ACHN (cell line): ENCODE measurements at regions not wholly inside any gene's neighbourhood (a gene's known extent, or its start where the extent isn't known, plus 50 kb on each side); places are given as distances from the start of the nearest gene placed in this dataset.
"Not testable (repeated sequence)": the region's sequence is repeated elsewhere in the genome, so short reads cannot be mapped to it uniquely, and the experiment has no call there.

Experiments
- DNase-seq: peaks from one replicate; pipeline ENCODE4 v3.0.0-alpha.2; 2015
- in situ Hi-C: cut with HindIII; loops from 2 replicates; pipeline ENCODE4 v1.10.0; 2017; ENCODE audit warnings: low sequenced_read_pairs, low pct_ligation_motif_present, low pct_unique_long_range_greater_than_20kb

DNA sequence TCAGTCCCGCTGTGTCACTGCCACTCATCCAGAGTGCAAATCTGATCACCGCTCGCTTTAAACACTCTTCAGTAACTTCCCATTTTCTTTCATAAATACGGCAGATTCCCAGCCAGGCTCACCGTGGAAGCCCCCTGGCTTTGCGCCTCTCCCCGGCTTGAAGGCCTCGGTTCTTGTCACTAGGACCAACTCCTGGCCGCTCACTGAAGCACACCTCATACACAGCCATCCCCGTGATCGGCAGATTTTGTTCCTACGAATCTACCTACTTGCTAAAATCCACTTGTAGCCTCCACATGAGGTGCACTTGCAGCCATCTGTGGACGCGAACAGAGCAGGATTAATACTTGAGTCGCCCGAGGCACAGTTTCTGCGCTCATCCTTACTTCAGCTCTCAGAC, 462.4 kb upstream of the MYT1L start:
- in situ Hi-C loops = no loop called here
- DNase-seq = no peak

- in situ Hi-C loops = no loop called here
These were observed 460.5 kb upstream of the MYT1L start for GRCh38 chr2:2791606-2792005.

DNA sequence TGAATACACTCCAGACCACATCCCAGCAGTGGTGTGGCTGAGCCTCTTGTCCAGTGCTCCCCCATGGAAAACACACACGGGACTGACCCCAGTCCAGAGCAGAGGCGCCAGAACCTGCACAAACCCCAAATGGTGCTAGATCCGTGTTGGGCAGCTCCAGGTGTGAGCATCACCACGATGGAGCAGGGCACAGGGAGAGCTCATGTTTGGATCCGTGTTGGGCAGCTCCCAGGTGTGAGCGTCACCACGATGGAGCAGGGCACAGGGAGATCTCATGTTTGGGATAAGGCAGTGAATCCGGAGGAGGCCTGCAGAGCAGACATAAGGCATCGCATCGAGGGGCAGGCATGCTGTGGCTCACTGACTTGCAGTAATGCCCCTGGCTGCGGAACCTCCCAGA, 460.0 kb upstream of the MYT1L start:
- in situ Hi-C loops = no loop called here
- no peak for DNase-seq

More at GRCh38 chr2:2791606-2792005, 460.5 kb upstream of the MYT1L start:
- DNase-seq = no peak

DNA sequence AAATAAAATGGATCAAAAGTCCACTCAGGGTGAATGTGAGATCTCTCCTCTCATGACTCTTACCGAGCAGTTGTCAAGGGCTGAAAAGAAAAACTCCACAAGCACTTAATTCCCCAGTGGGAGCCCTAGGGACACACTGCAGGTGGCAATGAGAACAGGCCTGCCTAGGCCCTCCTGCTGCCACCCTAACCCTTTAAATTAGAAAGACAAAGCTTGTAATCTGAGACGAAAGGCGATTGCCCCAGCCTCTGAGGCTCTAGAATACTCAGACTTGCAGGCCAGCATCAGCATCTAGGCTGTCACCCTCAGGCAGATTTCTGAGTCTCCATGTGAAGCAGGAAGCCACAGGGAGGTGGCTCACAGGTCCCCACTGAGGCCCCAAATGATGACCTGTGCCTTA, 457.0 kb upstream of the MYT1L start:
- DNase-seq = no peak
- in situ Hi-C loops = no loop called here

DNA sequence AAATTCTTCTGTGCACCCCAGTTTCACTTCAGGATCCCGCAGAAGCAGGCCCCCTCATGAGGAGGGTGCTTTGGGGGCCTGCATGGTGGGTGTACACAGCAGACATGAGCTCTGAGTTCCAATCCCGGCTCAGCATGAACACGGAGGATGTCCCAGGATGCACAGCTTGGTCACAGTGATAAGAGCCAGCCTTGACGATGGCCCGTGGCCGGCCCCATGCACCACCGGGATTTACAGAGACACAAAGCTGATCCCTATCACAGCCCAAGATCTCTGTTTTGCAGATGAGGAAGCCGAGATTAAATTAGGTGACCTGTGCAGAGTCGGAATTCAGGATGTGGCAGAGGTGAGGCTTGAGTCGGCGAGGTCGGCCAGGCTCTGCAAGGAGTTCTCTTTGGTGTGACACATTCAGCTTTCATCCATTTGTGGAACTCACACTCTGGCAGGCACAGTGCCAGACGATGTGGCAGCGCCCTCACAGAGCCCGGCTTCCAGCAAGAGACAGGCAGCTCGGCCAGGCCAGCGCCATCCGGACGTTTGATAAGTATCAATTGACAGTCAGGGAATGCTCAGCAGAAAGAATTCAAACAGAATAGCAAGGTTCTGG, 456.3 kb upstream of the MYT1L start:
- no peak for DNase-seq
- in situ Hi-C loops = no loop called here

- no peak for DNase-seq
- in situ Hi-C loops = no loop called here
These were observed 450.9 kb upstream of the MYT1L start for GRCh38 chr2:2782007-2782406.

DNA sequence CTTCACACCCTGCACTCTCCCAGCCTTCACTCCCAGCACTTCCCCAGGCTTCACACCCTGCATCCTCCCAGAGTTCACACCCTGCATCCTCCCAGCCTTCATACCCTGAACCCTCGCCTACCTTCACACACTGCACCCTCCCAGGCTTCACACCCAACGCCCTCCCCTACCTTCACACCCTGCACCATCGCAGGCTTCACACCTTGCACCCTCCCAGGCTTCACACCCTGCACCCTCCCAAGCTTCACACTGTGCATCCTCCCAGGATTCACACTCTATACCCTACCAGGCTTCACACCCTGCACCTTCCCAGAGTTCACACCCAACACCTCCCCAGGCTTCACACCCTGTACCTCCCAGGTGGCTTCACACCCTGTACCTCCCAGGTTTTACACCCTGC, 448.7 kb upstream of the MYT1L start:
- in situ Hi-C loops = no loop called here
- no peak for DNase-seq

DNA sequence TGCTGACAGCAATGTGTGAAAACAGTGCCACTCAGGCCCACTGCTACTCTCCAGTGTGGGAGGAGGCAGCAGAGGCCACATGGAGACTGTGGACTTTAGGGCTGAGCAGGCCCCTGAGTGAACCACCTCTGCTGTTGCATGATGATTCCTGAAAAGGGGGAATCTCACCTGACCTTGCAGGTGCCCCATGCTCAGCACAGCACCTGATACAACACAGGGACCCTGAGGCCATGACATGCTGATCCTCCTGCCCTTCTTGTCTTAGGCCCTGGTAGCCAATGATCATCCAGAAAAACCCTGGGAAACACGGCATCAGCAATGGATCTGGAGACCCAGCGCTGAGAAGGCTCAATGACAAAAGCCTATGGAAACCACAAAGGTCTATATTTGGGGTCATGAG, 446.8 kb upstream of the MYT1L start:
- in situ Hi-C loops = no loop called here
- no peak for DNase-seq

GRCh38 chr2:2777213-2777612, 446.1 kb upstream of the MYT1L start:
- in situ Hi-C loops = no loop called here
- no peak for DNase-seq

DNA sequence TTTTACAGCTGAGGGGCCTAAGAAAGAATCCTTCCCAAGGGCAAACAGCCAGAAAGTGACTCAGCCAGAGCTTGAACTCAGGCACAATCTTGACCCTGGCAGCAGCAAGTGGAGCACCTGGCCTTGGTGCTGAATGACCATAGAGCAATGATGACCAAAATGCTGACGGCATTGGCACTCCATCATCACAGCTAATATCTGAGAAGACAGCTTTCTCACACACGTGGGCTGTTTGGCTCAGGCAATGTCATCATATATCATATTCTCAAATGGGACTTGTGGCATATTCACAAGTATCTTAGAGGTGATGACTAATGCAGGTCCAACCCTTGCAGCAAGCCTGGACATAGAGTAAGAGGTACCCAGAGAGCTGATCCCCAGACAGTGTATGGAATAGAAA, 443.9 kb upstream of the MYT1L start:
- DNase-seq = no peak
- in situ Hi-C loops = no loop called here

DNA sequence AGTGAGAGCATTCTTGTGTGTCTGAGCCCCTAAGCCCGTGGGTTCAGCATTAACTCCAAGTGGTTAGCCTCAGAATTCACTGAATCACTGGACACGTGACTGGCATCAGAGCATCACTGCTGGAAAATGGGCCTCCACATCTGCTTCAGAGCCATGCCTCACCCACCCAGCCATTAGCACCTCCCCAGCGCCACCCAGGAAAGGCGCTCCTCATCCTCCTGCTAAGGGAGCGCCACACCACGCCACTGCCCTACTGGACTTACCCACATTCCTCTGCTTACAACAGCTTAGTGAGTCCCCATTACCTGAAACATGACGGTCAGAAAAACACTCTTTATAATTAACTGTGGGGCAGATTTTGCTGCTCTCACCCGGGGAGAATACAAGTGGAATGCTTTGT, 442.6 kb upstream of the MYT1L start:
- no peak for DNase-seq
- in situ Hi-C loops = no loop called here

GRCh38 chr2:2773080-2773479, 442.0 kb upstream of the MYT1L start:
- in situ Hi-C loops, DNase-seq: not testable (repeated sequence)

GRCh38 chr2:2771721-2772411, 440.8 kb upstream of the MYT1L start:
- in situ Hi-C loops = no loop called here

DNA sequence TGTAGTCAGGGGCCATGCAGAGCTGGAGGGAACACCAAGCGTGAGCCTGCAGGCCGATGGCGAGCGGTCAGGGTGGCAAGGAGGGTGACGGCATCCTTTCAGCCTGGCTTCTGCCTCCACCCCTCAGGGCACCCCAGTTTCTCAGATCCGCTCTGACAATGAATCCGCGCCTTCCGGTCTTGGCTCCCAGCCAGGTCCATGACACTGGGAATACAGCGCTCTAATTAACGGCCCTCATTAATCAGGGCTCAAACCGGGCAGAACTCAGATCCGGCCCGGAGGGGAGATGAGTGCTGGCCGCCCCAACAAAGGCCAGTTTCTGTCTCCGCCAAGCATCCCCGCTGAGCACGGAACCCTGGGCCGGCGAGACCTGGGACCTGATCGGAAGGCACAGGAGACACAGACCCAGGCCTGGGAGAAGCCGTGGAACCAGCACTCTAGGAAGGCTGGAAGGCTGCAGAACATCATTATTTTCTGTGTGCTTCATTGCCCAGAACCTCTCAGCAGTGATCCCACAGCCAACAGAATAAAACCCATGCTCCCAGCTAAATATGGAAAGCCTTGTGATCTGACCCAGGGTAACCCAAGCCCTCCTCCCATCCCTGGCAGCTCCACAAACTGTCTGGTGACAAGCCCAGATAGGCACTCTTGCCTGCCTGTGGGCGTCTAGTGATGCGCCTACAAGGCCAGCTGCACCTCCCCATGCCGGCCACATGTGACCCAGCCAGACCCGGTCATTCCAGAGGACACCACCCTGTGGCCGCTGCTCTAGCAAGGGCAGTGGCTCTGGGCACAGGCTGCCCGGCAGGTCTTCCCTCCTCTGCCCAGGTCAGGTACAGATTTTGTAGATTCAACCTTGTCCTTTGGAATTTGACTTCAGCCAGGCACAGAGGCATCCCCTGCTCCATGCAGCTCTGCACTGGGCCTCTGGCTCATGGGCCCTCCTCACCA, 438.7 kb upstream of the MYT1L start:
- no peak for DNase-seq
- in situ Hi-C loops = no loop called here

More at GRCh38 chr2:2771721-2772411, 440.8 kb upstream of the MYT1L start:
- DNase-seq = no peak

- DNase-seq = no peak
- in situ Hi-C loops = no loop called here
These were observed 437.4 kb upstream of the MYT1L start for GRCh38 chr2:2768476-2768875.

DNA sequence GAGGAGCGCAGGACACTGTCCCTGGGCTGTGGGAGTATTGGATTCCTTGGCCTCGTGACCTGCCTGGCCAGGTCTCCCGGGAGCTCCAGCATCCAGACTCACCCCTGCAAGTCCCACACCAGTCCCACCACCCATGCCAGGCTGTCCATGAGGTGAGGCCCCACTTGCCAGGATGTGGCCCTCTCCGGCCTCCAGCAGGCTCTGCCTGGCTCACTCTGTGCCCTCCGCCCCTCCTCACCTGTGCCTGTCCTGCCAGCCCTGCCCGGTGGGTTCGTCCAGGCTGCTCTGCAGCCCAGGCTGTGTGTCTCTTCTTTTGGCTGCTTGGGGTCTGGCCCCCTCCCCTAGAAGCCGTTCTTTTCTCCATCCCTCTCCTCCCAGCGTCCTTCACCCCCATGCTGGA, 436.8 kb upstream of the MYT1L start:
- DNase-seq = no peak
- in situ Hi-C loops = no loop called here

DNA sequence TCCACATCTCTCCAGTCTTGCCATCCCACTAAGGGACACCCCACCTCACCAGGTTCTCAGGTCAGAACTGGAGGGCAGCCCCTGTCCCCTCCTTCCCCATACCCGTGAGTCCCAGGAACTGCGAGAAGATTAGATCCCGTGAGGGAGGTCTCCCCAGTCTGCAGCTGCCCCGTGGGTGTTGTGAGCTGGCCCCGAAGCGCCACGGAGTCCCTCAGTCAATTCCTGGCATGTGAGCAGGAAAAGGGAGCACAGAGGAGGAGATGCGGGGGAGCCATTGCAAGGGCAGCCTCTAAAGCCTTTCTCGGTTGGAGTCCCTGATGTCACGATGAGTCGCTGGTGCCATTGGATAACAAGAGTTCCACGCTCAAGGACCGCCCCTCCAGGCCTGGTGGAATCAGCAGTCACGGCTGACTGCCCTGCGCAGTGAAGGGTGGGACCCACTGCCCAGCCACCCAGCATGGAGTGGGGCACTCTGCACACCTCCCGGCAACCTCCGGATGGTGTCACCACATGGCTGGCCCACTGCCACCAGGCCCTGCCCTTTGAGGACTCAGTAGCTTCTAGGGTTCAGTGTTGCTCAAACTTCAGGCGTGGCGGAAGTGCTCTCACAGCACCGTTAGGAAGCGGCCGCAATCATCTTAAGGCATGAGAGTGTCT, 434.9 kb upstream of the MYT1L start:
- in situ Hi-C loops = no loop called here
- DNase-seq = no peak

- no peak for DNase-seq
- in situ Hi-C loops = no loop called here
These were observed 434.2 kb upstream of the MYT1L start for GRCh38 chr2:2765176-2765800.

GRCh38 chr2:2764739-2765138, 433.7 kb upstream of the MYT1L start:
- in situ Hi-C loops = no loop called here
- DNase-seq = no peak
